GM12878 (cell line): ENCODE measurements at regions not wholly inside any gene's neighbourhood (a gene's known extent, or its start where the extent isn't known, plus 50 kb on each side); places are given as distances from the start of the nearest gene placed in this dataset.

Experiments
- ATAC-seq: fragments of 200-7000 bp; cut with Tn5 transposase; 3 replicates; pipeline ENCODE4 v1.9.1; 2020; ENCODE audit warnings: mild to moderate bottlenecking, moderate library complexity
- BruUV-seq: library from RNA; stranded (reverse); fragments of 400-500 nt; replicated peaks from 2 replicates; lab custom pipeline; 2021; lab: Mats Ljungman, UMichigan
- CTCF ChIA-PET: fragments of 300-600 bp; sonication (Branson Sonifier 250); formaldehyde crosslinking; extraction: SDS; loops from one replicate; lab custom pipeline; 2021; ENCODE audit warnings: inconsistent platforms; lab: Yijun Ruan, JAX
- POLR2A ChIA-PET: fragments of 350-600 bp; formaldehyde crosslinking; extraction: SDS; loops from one replicate; lab custom pipeline; 2021; ENCODE audit warnings: inconsistent platforms; lab: Charles Lee
- RAD21 ChIA-PET: fragments of 300-600 bp; sonication (Branson Sonifier 250); formaldehyde crosslinking; loops from one replicate; lab custom pipeline; 2023; ENCODE audit warnings: antibody characterized with exemption; ENCODE audit not compliant: unreplicated experiment; lab: Charles Lee
- SMC1A ChIA-PET: fragments of 300-600 bp; sonication (Branson Sonifier 250); formaldehyde crosslinking; loops from one replicate; lab custom pipeline; 2023; ENCODE audit not compliant: unreplicated experiment, uncharacterized antibody; lab: Charles Lee
- DNase-seq: peaks from one replicate; pipeline ENCODE4 v3.0.0-alpha.2; 2011; ENCODE audit warnings: low read depth, low spot score
- FAIRE-seq: peaks from 3 replicates; lab custom pipeline; 2011; peaks lifted over from hg19 to GRCh38; lab: Jason Lieb, UNC
- H2AFZ ChIP-seq: 2 replicates; pipeline ENCODE4 v1.6.0; 2011; ENCODE audit warnings: low read depth, low read length, control low read depth; ENCODE audit not compliant: control insufficient read depth
- H3K27ac ChIP-seq: 2 replicates; pipeline ENCODE4 v1.5.1; 2011; ENCODE audit warnings: control low read depth; ENCODE audit not compliant: control insufficient read depth, insufficient read depth
- H3K27me3 ChIP-seq, 2 experiments: replicated peaks in 1 of 2; 2 replicates each; pipeline versions ENCODE4 v1.6.0 to v1.6.1; 2011; ENCODE audit warnings: low read length in 1 of 2; ENCODE audit not compliant: control insufficient read depth in 2 of 2, insufficient read depth in 2 of 2
- H3K36me3 ChIP-seq, 2 experiments: 2 replicates each; pipeline ENCODE4 v1.5.1; 2011; ENCODE audit warnings: low read length in 1 of 2; ENCODE audit not compliant: control insufficient read depth in 2 of 2, insufficient read depth in 2 of 2
- H3K4me1 ChIP-seq: 2 replicates; pipeline ENCODE4 v1.6.1; 2011; ENCODE audit warnings: mild to moderate bottlenecking, low read length, moderate library complexity, mixed read lengths; ENCODE audit not compliant: control insufficient read depth, insufficient read depth
- H3K4me2 ChIP-seq: 2 replicates; pipeline ENCODE4 v1.6.0; 2011; ENCODE audit warnings: control low read depth; ENCODE audit not compliant: control insufficient read depth, insufficient read depth
- H3K4me3 ChIP-seq: fragments of 200-600 bp; sonication (generic); 2 replicates; pipeline ENCODE4 v1.5.1; 2016
- H3K79me2 ChIP-seq: 2 replicates; pipeline ENCODE4 v1.6.0; 2011; ENCODE audit warnings: low read length; ENCODE audit not compliant: control insufficient read depth, insufficient read depth
- H3K9ac ChIP-seq: 2 replicates; pipeline ENCODE4 v1.8.0; 2011; ENCODE audit warnings: low read length, control low read depth, mixed read lengths; ENCODE audit not compliant: control insufficient read depth, insufficient read depth
- H3K9me3 ChIP-seq: replicated peaks from 3 replicates; pipeline ENCODE4 v1.5.1; 2011; ENCODE audit warnings: mild to moderate bottlenecking, low read length; ENCODE audit not compliant: control insufficient read depth, insufficient read depth
- H4K20me1 ChIP-seq: 2 replicates; pipeline ENCODE4 v1.6.0; 2011; ENCODE audit not compliant: control insufficient read depth, insufficient read depth
- CBX5 ChIP-seq: sonication (generic); IDR thresholded peaks from 2 replicates; pipeline ENCODE4 v1.6.1; 2016; ENCODE audit warnings: low read depth, moderate library complexity, mild to moderate bottlenecking, inconsistent platforms
- CEBPZ ChIP-seq: fragments of 150-350 bp; IDR thresholded peaks from 2 replicates; pipeline ENCODE4 v1.6.1; 2016; ENCODE audit warnings: low read depth, low read length
- HCFC1 ChIP-seq: fragments of 150-350 bp; IDR thresholded peaks from 2 replicates; pipeline ENCODE4 v1.6.1; 2014; ENCODE audit warnings: low read length
- HDGF ChIP-seq: fragments of 450-650 bp; IDR thresholded peaks from 2 replicates; pipeline ENCODE4 v1.6.1; 2016; ENCODE audit warnings: antibody characterized with exemption
- NKRF ChIP-seq: fragments of 450-650 bp; conservative IDR thresholded peaks from 2 replicates; pipeline ENCODE4 v1.6.1; 2017; ENCODE audit warnings: mild to moderate bottlenecking, moderate library complexity
- NR2C1 ChIP-seq: fragments of 450-650 bp; IDR thresholded peaks from 2 replicates; pipeline ENCODE4 v1.6.1; 2017; ENCODE audit warnings: antibody characterized with exemption, mild to moderate bottlenecking, moderate library complexity
- POLR2A ChIP-seq: IDR thresholded peaks from 2 replicates; pipeline ENCODE4 v1.6.1; 2011; ENCODE audit warnings: low read depth, mild to moderate bottlenecking, low read length
- POLR2AphosphoS2 ChIP-seq: IDR thresholded peaks from 2 replicates; pipeline ENCODE4 v1.6.1; 2011; ENCODE audit warnings: low read depth, mild to moderate bottlenecking, low read length, improper control_type of control experiment, moderate library complexity
- POU2F2 ChIP-seq: IDR thresholded peaks from 3 replicates; pipeline ENCODE4 v1.6.1; 2011; ENCODE audit warnings: low read depth, mild to moderate bottlenecking, low read length, borderline replicate concordance
- RBBP5 ChIP-seq: fragments of 200-600 bp; sonication (generic); conservative IDR thresholded peaks from 2 replicates; pipeline ENCODE4 v1.6.1; 2016
- SUZ12 ChIP-seq: fragments of 200-600 bp; sonication (generic); IDR thresholded peaks from one replicate; pipeline ENCODE4 v1.6.1; 2018; ENCODE audit warnings: antibody characterized with exemption, mild to moderate bottlenecking; ENCODE audit not compliant: unreplicated experiment
- TAF1 ChIP-seq: IDR thresholded peaks from 2 replicates; pipeline ENCODE4 v1.6.1; 2011; ENCODE audit warnings: mild to moderate bottlenecking, low read depth, low read length, borderline replicate concordance
- TARDBP ChIP-seq: IDR thresholded peaks from 2 replicates; pipeline ENCODE4 v1.6.1; 2016; ENCODE audit warnings: borderline replicate concordance
- TCF12 ChIP-seq: IDR thresholded peaks from 2 replicates; pipeline ENCODE4 v1.6.1; 2011; ENCODE audit warnings: low read depth, mild to moderate bottlenecking, low read length
- USF1 ChIP-seq: IDR thresholded peaks from 2 replicates; pipeline ENCODE4 v1.6.1; 2011; ENCODE audit warnings: borderline replicate concordance, low read depth, mild to moderate bottlenecking, moderate library complexity, mixed read lengths, low read length; ENCODE audit not compliant: insufficient read depth; ENCODE audit errors: extremely low read length
- ZNF622 ChIP-seq: fragments of 450-650 bp; IDR thresholded peaks from 2 replicates; pipeline ENCODE4 v1.6.1; 2017; ENCODE audit warnings: mild to moderate bottlenecking, inconsistent platforms
- in situ Hi-C: fragments of 300-500 bp; cut with MboI; formaldehyde crosslinking; loops from 9 replicates; pipeline ENCODE4 v1.14.3; 2018; ENCODE audit warnings: mixed read lengths
- intact Hi-C: fragments of 100-400 bp; cut with micrococcal nuclease; formaldehyde crosslinking; loops from one replicate; pipeline ENCODE4 v1.14.2; 2022; ENCODE audit not compliant: unreplicated experiment

GRCh38 chr1:198423673-198424072 lies 116.8 kb downstream of the ATP6V1G3 start (continued):
- TF ChIP-seq CEBPZ = no peak
- no peak for TF ChIP-seq POLR2AphosphoS2
- no peak for TF ChIP-seq CBX5
- no peak for TF ChIP-seq ZNF622
- TF ChIP-seq POU2F2 = no peak
- TF ChIP-seq TARDBP = no peak
- TF ChIP-seq, all 136 proteins: peak for 0

GRCh38 chr1:198417039-198417438 lies 123.4 kb downstream of the ATP6V1G3 start:
- no peaks in the 10 kb centered on the region for H3K4me1 ChIP-seq
- H3K9ac ChIP-seq = no peak overlapping the region
- ATAC-seq (no peak), DNase-seq (no peak), FAIRE-seq (no peak)
- intact Hi-C loops (no loop called here), in situ Hi-C loops (no loop called here)
- H3K4me2 ChIP-seq = no peak overlapping the region
- RAD21 ChIA-PET = no interaction called here
- no peaks in the 10 kb centered on the region for H3K9me3 ChIP-seq
- SMC1A ChIA-PET = no interaction called here
- no peak for TF ChIP-seq USF1
- no peak for TF ChIP-seq NR2C1
- TF ChIP-seq SUZ12 = no peak
- TF ChIP-seq TCF12 = no peak
- no peak for TF ChIP-seq HDGF
- no peak for TF ChIP-seq NKRF
- TF ChIP-seq POLR2A = no peak
- TF ChIP-seq TAF1 = no peak
- no peak for TF ChIP-seq RBBP5
- TF ChIP-seq HCFC1 = no peak
- POLR2A ChIA-PET = no interaction called here
- H3K36me3 ChIP-seq = no peaks in the 10 kb centered on the region
- no peaks in the 10 kb centered on the region for H4K20me1 ChIP-seq
- no peaks in the 10 kb centered on the region for H3K27me3 ChIP-seq
- no peaks in the 10 kb centered on the region for H3K79me2 ChIP-seq
- no TSS peak for BruUV-seq
- H3K4me3 ChIP-seq = no peak overlapping the region
- no peak overlapping the region for H2AFZ ChIP-seq
- CTCF ChIA-PET = no interaction called here
- no peak overlapping the region for H3K27ac ChIP-seq
